NCI-H446 treated with DMSO at 0.1 percent for 48 hours (cell line): ENCODE measurements at regions not wholly inside any gene's neighbourhood (a gene's known extent, or its start where the extent isn't known, plus 50 kb on each side); places are given as distances from the start of the nearest gene placed in this dataset.

Experiments used
- DNase-seq: peaks from one replicate; lab custom pipeline; 2025; lab: John Stamatoyannopoulos, UW

- no peak for DNase-seq
These were observed 101.3 kb upstream of the ATP11B start for GRCh38 chr3:182692021-182692420.

GRCh38 chr3:182692695-182693094 is 100.6 kb upstream of the ATP11B start:
- DNase-seq = no peak

- no peak for DNase-seq
These were observed 99.6 kb upstream of the ATP11B start for GRCh38 chr3:182693723-182694122.

GRCh38 chr3:182696916-182697315 is 96.4 kb upstream of the ATP11B start:
- no peak for DNase-seq

- no peak for DNase-seq
These were observed 95.9 kb upstream of the ATP11B start for GRCh38 chr3:182697345-182697919.

GRCh38 chr3:182698078-182698477 is 95.2 kb upstream of the ATP11B start:
- DNase-seq = no peak

GRCh38 chr3:182699550-182700170 is 93.6 kb upstream of the ATP11B start:
- DNase-seq = no peak

GRCh38 chr3:182702216-182702615 is 91.1 kb upstream of the ATP11B start:
- DNase-seq = no peak

GRCh38 chr3:182703233-182703632 is 90.1 kb upstream of the ATP11B start:
- DNase-seq = no peak

- no peak for DNase-seq
These were observed 88.4 kb upstream of the ATP11B start for GRCh38 chr3:182704926-182705325.

- no peak for DNase-seq
These were observed 84.5 kb upstream of the ATP11B start for GRCh38 chr3:182708810-182709209.

- DNase-seq = no peak
These were observed 84.0 kb upstream of the ATP11B start for GRCh38 chr3:182709306-182709705.

GRCh38 chr3:182710557-182711157 is 82.6 kb upstream of the ATP11B start:
- DNase-seq = no peak

GRCh38 chr3:182711261-182711683 is 82.0 kb upstream of the ATP11B start:
- DNase-seq = no peak

- DNase-seq = no peak
These were observed 81.5 kb upstream of the ATP11B start for GRCh38 chr3:182711853-182712252.

GRCh38 chr3:182713111-182713510 is 80.2 kb upstream of the ATP11B start:
- DNase-seq = no peak

GRCh38 chr3:182713743-182714517 is 79.4 kb upstream of the ATP11B start:
- peak; percentile 29 for DNase-seq

GRCh38 chr3:182715006-182715405 is 78.3 kb upstream of the ATP11B start:
- DNase-seq = no peak

GRCh38 chr3:182716114-182716688 is 77.1 kb upstream of the ATP11B start:
- DNase-seq = no peak

GRCh38 chr3:182717216-182717615 is 76.1 kb upstream of the ATP11B start:
- no peak for DNase-seq

GRCh38 chr3:182722907-182723306 is 70.4 kb upstream of the ATP11B start:
- no peak for DNase-seq

- no peak for DNase-seq
These were observed 69.7 kb upstream of the ATP11B start for GRCh38 chr3:182723596-182723995.
